Activated naive CD8-positive, alpha-beta T cell (primary cell): ENCODE measurements at regions not wholly inside any gene's neighbourhood (a gene's known extent, or its start where the extent isn't known, plus 50 kb on each side); places are given as distances from the start of the nearest gene placed in this dataset.
"Not testable (repeated sequence)": the region's sequence is repeated elsewhere in the genome, so short reads cannot be mapped to it uniquely, and the experiment has no call there.

Experiments
- H3K27ac Mint-ChIP-seq: one replicate; pipeline ENCODE4 v1.8.0; 2021; ENCODE audit warnings: mixed read lengths
- H3K27me3 Mint-ChIP-seq: one replicate; pipeline ENCODE4 v1.8.0; 2021; ENCODE audit warnings: mixed read lengths
- H3K36me3 Mint-ChIP-seq: one replicate; pipeline ENCODE4 v1.8.0; 2021; ENCODE audit warnings: mixed read lengths
- H3K4me1 Mint-ChIP-seq: one replicate; pipeline ENCODE4 v1.8.0; 2021; ENCODE audit warnings: low read depth, mixed read lengths
- H3K4me3 Mint-ChIP-seq: one replicate; pipeline ENCODE4 v1.8.0; 2021; ENCODE audit warnings: mild to moderate bottlenecking, mixed read lengths
- H3K9me3 Mint-ChIP-seq: one replicate; pipeline ENCODE4 v1.8.0; 2021; ENCODE audit warnings: low read depth, mixed read lengths

DNA sequence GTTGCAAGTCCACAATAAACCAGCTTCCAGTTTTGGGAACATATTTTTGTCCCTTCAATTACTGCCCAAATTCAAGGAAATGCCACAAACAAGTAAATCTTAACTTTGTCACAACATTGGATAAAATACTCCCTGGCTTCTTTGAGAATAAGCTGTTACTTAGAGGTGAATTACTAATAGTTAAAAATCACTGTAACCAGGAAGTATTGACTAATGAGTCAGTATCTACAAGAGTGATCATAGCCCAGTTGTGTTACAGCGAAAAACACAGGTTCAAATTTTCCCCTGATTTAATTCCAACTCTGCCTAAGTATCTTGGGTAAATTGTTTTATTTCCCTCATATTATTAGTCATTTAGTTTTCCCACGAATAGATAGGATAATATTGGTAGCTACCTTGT is 291.2 kb upstream of the PPARGC1A start:
- H3K27me3 Mint-ChIP-seq = peaks cover 2% of the 10 kb centered on the region
- no peaks in the 10 kb centered on the region for H3K36me3 Mint-ChIP-seq
- no peaks in the 10 kb centered on the region for H3K9me3 Mint-ChIP-seq
- H3K4me1 Mint-ChIP-seq = no peaks in the 10 kb centered on the region
- H3K4me3 Mint-ChIP-seq = no peak overlapping the region
- no peak overlapping the region for H3K27ac Mint-ChIP-seq

DNA sequence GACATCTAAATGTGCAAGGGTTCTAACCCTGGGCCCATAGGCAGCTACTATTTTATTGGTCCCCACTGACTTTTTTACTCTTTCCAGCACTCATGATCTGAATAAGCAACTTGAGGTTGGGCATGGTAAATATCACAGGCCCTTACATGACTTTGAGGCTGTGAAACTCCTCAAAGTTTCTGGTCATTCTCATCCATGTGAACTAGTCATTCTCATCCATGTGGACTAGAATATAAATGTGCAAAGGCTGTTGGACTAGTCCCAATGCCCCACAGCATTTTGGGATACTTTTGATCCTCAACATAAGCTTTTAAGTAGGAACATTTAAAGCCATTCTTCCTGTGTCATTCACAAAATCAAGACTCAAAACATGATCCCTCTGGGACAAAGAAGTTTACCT is 290.7 kb upstream of the PPARGC1A start:
- no peaks in the 10 kb centered on the region for H3K4me1 Mint-ChIP-seq
- no peak overlapping the region for H3K4me3 Mint-ChIP-seq
- no peaks in the 10 kb centered on the region for H3K9me3 Mint-ChIP-seq
- H3K27me3 Mint-ChIP-seq = peaks cover 2% of the 10 kb centered on the region
- no peak overlapping the region for H3K27ac Mint-ChIP-seq
- H3K36me3 Mint-ChIP-seq = no peaks in the 10 kb centered on the region

DNA sequence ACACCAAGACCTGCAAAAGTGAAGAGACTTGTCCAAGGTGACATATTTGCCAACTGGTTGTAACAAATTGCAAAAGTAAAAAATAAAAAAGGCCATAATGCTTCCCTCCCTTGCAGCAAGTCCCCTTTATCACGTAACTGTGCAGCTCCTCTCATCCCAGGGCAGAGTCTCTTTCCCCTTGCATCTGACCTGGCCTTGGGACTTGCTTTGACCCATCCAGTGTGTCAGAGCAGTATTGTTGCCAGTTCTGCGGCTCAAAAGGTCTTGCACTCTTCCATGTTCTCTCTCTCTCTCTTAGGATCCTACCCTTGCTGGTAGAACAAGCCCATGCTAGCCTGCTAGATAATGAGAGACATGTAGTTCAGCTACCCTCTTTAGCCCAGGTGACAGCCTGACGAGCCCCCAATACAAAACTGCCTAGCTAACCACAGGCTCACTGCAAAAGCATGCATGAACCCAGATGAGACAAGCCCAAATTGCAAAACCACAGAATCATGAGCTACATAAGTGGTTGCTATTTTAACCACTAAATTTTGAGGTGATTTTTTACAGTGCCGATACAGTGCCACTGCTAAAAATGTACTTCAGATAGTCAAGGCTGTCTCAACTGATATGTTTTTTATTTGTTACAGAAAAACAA is 289.5 kb upstream of the PPARGC1A start:
- no peaks in the 10 kb centered on the region for H3K9me3 Mint-ChIP-seq
- no peaks in the 10 kb centered on the region for H3K4me1 Mint-ChIP-seq
- H3K27me3 Mint-ChIP-seq = peaks cover 2% of the 10 kb centered on the region
- H3K27ac Mint-ChIP-seq = no peak overlapping the region
- no peaks in the 10 kb centered on the region for H3K36me3 Mint-ChIP-seq
- H3K4me3 Mint-ChIP-seq = no peak overlapping the region

DNA sequence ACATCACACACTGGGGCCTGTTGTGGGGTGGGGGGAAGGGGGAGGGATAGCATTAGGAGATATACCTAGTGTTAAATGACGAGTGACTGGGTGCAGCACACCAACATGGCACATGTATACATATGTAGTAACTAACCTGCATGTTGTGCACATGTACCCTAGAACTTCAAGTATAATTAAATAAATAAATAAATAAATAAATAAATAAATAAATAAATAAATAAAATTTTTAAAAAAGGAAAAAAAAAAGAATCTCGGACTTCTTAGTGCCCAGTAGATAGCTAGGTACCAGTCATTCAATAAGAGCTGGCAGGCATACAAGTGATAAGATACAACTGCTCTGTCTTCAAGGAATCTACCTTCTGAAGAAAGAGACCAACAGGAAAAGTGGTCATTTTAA is 287.6 kb upstream of the PPARGC1A start:
- not testable (repeated sequence) for H3K27ac Mint-ChIP-seq, H3K4me3 Mint-ChIP-seq, H3K9me3 Mint-ChIP-seq, H3K4me1 Mint-ChIP-seq, H3K36me3 Mint-ChIP-seq, H3K27me3 Mint-ChIP-seq

DNA sequence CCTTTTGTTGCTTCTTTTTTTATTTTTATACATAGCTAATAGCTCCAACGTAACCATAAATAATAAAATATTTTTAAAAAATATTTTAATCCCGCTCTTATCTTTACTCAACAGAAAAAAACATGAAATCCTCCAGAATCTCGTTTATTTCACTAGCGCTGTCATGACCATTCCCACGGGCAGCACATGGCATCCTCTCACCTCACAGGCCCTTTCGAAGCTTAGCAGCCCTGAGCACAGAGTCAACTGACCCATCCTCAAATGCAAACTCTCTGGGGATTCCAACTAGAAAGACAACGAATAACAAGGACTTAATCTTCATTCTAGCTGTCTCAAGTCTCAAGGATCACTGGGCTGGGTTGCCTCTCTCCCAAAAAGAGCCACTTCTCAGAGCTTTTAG is 285.9 kb upstream of the PPARGC1A start:
- Mint-ChIP-seq H3K9me3 (no peaks in the 10 kb centered on the region), H3K36me3 (no peaks in the 10 kb centered on the region), H3K4me1 (no peaks in the 10 kb centered on the region), H3K27me3 (peaks cover 3% of the 10 kb centered on the region), H3K4me3 (no peak overlapping the region), H3K27ac (no peak overlapping the region)

DNA sequence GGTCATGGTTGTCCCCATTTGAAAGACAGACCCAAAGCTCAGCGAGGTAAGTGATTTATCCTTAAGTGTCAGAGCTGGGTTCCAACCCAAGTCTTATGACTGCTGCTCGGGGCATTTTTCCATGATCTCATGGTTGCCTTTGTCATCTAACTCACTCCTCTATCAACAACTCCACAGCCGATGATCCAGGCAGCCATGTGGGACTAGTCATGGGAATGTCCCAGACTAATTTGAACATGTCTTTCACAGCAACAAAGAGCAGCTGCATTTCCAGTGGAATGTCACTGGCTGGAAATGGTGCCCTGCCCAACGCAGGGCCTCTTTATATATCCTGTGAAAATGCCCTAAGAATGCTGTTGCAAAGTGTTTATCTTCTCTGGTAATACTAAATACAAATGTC is 284.8 kb upstream of the PPARGC1A start:
- Mint-ChIP-seq H3K9me3 (no peaks in the 10 kb centered on the region), H3K4me3 (no peak overlapping the region), H3K36me3 (no peaks in the 10 kb centered on the region), H3K27me3 (peaks cover 3% of the 10 kb centered on the region), H3K27ac (no peak overlapping the region), H3K4me1 (no peaks in the 10 kb centered on the region)

DNA sequence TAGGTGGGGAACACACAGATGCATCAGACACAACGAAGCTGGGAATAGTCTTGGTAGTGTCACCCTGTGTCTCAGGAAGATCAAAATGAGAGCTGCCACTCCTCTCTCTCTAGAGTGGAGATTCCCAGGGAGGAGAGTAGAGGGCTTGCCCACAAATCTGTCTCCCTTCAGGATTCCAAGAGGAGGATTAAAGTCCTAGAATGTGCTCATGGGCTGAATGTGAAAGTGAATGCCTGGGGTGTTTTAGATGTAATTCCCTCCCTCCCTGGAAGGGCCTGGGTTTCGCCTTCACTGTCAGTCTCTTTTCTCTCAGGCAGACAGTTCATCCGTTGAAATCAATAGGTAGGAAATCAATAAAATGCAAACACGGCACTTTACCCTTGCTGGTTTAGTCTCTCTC is 282.6 kb upstream of the PPARGC1A start:
- Mint-ChIP-seq H3K4me1 (no peaks in the 10 kb centered on the region), H3K27ac (no peak overlapping the region), H3K27me3 (peaks cover 2% of the 10 kb centered on the region)

DNA sequence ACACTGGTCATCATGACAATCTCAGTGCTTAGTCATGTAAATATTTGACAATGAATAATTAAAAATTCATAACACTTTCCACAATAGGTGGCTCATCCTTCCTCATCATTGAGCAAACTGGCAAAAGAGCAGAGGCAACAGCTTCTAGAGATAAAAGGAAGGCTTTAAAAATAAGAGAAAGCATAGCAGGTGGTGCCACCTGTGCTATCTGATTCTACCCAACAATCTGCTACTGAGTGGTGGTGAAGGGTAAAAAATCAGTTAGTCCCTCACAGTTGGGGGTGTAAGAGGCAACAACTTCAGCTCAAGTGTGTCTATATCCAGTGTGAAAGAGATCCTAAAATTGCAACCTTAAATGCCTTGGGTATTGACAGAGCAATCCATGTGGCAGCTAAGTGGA is 280.1 kb upstream of the PPARGC1A start:
- Mint-ChIP-seq H3K9me3 (no peaks in the 10 kb centered on the region), H3K27ac (no peak overlapping the region), H3K36me3 (no peaks in the 10 kb centered on the region), H3K4me3 (no peak overlapping the region), H3K4me1 (no peaks in the 10 kb centered on the region), H3K27me3 (peaks cover 2% of the 10 kb centered on the region)

More for the DNA sequence above, 282.6 kb upstream of the PPARGC1A start:
- H3K36me3 Mint-ChIP-seq = no peaks in the 10 kb centered on the region
- H3K9me3 Mint-ChIP-seq = no peaks in the 10 kb centered on the region
- no peak overlapping the region for H3K4me3 Mint-ChIP-seq

DNA sequence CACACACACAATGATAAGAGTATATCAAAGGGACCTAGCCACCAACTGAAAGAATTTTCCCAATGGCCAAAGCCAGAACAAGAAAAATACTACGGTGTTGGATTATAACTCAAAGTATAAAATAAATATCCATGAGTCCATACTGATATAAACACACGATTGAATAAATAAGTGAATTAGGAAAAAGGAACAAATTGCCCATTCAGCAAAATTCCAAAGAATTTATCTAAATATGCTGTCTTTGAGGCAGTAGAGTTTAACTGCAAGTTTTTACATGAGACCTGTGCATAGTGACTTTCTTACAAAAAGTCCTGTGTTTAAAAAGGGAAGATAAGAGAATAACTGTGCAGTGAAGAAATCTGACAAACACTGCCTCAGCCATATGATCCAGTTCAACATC is 278.8 kb upstream of the PPARGC1A start:
- Mint-ChIP-seq H3K27ac (no peak overlapping the region), H3K4me1 (no peaks in the 10 kb centered on the region), H3K4me3 (no peak overlapping the region), H3K27me3 (peaks cover 2% of the 10 kb centered on the region), H3K9me3 (no peaks in the 10 kb centered on the region), H3K36me3 (no peaks in the 10 kb centered on the region)

DNA sequence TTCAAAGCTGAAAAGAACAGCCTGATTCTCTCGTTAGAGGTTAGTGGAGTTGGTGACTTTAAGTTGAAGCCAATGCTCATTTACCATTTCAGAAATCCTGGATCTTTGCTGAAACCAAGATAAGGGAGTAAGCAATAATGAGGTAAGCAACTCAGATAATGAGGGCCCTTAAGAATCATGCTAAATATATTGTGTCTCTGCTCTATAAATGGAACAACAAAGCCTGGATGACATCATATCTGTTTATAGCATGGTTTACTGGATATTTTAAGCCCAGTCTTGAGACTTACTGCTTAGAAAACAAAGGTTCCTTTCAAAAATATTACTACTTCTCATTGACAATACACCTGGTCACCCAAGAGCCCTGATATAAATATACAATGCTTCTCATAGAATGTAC is 276.7 kb upstream of the PPARGC1A start:
- Mint-ChIP-seq H3K27me3 (peaks cover 2% of the 10 kb centered on the region), H3K27ac (no peak overlapping the region), H3K9me3 (no peaks in the 10 kb centered on the region), H3K36me3 (no peaks in the 10 kb centered on the region), H3K4me1 (no peaks in the 10 kb centered on the region), H3K4me3 (no peak overlapping the region)

DNA sequence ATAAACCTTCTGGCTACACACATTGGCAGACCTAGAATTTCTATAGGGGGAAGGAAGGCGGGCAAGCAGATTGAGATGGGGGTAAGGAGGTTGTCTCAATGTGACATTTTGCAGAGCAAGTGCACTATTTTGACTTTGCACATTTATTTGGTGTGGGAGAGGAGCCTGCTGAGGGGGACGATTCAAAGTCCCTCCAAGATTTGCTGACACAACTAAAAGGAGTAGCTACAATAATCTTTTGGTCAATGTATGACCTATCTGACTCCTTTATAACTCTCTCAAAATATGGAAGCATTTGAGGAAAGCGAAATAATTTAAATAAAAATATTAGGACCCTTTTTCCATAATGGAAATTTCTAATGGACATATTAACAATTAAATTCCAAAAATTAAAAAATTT is 274.9 kb upstream of the PPARGC1A start:
- Mint-ChIP-seq H3K4me1 (no peaks in the 10 kb centered on the region), H3K27ac (no peak overlapping the region), H3K27me3 (no peaks in the 10 kb centered on the region), H3K4me3 (no peak overlapping the region), H3K36me3 (no peaks in the 10 kb centered on the region), H3K9me3 (no peaks in the 10 kb centered on the region)

DNA sequence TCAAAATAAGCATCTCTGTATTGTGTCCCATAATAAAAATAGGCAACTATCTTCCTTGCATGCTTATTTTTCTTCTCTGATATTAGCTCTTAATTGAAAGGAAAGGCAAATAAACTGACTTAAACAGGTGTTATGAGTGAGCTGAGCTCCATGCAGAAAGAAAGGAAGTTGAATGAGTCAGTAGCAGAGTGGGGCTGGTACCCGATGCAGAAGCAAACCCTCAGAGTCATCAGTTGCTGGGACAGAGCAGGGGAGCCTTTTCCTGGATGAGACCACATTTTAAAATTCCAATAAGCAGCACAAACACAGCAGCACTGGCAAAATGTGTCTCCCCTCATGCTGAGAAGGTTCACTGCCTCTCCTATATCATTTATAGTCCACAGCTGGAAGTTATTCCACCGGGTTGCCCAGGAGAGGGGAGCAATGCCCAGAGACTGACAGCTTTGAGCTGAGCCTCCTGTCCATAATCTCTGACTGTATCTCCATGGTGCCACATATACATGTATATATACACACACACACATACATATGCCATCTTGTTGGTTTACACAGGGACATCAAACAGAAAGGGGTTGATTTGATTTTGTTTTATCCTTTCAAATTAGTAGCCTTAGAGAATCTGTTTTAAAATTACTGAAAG is 274.3 kb upstream of the PPARGC1A start:
- no peaks in the 10 kb centered on the region for H3K36me3 Mint-ChIP-seq
- H3K9me3 Mint-ChIP-seq = no peaks in the 10 kb centered on the region
- no peak overlapping the region for H3K4me3 Mint-ChIP-seq
- no peaks in the 10 kb centered on the region for H3K27me3 Mint-ChIP-seq
- no peak overlapping the region for H3K27ac Mint-ChIP-seq
- no peaks in the 10 kb centered on the region for H3K4me1 Mint-ChIP-seq

DNA sequence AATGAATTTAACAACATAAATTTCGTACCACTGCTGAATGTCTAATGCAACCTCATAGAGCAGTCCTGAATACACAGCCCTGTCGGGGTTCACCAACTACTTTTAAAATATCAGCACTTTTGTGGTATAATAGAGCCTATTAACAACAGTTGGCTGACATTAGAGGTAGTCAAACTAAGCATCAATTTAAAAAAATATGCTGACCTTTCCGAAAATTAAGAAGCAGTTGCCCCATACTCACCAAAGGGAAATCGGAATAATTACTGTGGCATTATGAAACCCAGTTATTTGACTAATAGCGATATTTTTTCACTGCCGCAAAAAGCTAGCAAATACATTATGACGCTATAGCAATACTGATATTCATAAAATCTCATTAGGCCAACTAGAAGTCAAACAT is 273.5 kb upstream of the PPARGC1A start:
- Mint-ChIP-seq H3K9me3 (no peaks in the 10 kb centered on the region), H3K4me1 (no peaks in the 10 kb centered on the region), H3K36me3 (no peaks in the 10 kb centered on the region), H3K27me3 (no peaks in the 10 kb centered on the region), H3K27ac (no peak overlapping the region), H3K4me3 (no peak overlapping the region)

DNA sequence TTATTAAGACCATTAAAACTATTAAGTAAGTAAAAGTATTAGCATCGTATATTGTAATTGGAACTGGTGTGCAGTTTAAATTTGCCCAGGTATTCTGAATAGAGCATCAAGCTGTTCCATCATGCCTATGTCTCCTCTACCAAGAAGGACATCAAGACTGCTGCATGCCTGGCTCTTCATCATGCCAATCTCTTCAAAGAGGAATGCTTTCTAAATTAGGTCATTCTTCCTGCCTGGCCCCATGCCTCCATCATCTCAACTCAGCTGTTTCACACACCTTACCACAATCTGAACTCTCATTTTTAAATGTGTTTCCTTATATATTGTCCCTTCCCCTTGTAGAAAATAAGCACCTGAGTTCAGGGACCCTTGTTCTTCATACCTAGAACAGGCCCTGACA is 270.5 kb upstream of the PPARGC1A start:
- Mint-ChIP-seq H3K9me3 (no peaks in the 10 kb centered on the region), H3K4me1 (no peaks in the 10 kb centered on the region), H3K27ac (no peak overlapping the region), H3K36me3 (no peaks in the 10 kb centered on the region), H3K4me3 (no peak overlapping the region), H3K27me3 (no peaks in the 10 kb centered on the region)

DNA sequence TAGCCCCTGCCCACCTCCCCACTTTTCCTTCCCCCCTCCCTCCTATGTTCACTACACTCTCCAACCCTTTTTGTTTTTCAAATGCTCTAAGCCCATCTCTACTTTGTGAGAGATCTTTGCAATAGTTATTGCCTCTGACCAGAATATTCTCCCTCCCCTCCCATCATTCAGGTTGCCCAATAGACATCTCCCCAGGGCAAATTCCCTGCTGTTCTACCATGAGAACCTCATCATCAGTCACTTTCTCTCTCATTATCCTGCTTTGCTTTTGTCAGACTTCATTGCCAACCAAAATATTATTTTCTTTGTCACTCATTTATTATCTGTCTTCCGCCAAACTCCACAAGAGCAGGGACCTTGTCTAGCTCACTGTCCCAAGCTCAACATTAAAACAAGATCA is 268.2 kb upstream of the PPARGC1A start:
- H3K4me1 Mint-ChIP-seq = no peaks in the 10 kb centered on the region
- no peaks in the 10 kb centered on the region for H3K36me3 Mint-ChIP-seq
- no peaks in the 10 kb centered on the region for H3K9me3 Mint-ChIP-seq
- no peak overlapping the region for H3K4me3 Mint-ChIP-seq
- no peaks in the 10 kb centered on the region for H3K27me3 Mint-ChIP-seq
- no peak overlapping the region for H3K27ac Mint-ChIP-seq

DNA sequence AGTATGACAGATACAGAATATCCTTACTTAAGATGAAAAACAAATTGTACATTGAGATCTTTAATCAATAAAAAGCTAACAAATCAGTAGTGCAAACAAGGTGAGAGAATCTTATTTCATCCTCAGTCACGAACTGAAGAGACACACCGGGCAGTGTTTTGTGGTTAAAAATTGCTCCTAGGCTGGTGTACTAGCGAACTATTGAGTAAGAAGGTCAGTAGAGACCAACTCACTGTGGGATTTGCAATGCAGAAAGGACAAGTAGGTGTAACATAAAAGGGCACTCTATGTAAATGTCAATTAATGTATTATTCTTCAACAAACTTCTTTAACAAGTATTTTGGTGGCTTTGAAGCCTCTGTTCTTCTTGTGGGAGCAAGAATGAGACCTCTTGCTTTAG is 260.2 kb upstream of the PPARGC1A start:
- H3K4me1 Mint-ChIP-seq = no peaks in the 10 kb centered on the region
- H3K4me3 Mint-ChIP-seq = no peak overlapping the region
- no peak overlapping the region for H3K27ac Mint-ChIP-seq
- H3K9me3 Mint-ChIP-seq = no peaks in the 10 kb centered on the region
- no peaks in the 10 kb centered on the region for H3K36me3 Mint-ChIP-seq
- no peaks in the 10 kb centered on the region for H3K27me3 Mint-ChIP-seq
